ENCODE measurements at regions not wholly inside any gene's neighbourhood (a gene's known extent, or its start where the extent isn't known, plus 50 kb on each side); places are given as distances from the start of the nearest gene placed in this dataset.

- no peak for DNase-seq (ENCODE audit: low read depth)
- H3K27me3 ChIP-seq (ENCODE audit: control insufficient read depth, insufficient read depth, low read length), result no peaks in the 10 kb centered on the region
- TF ChIP-seq CTCF (IDR thresholded peaks at IDR 0.05; ENCODE audit: insufficient read depth, low read length, poor library complexity, severe bottlenecking), result no peak
- no peak overlapping the region for H3K4me3 ChIP-seq (ENCODE audit: low read depth, low read length)
- H3K36me3 ChIP-seq (ENCODE audit: control insufficient read depth, insufficient read depth, low read length), result no peaks in the 10 kb centered on the region
Observed at GRCh38 chr3:56889131-56889530, 87.4 kb upstream of the ARHGEF3 start.

GRCh38 chr3:56887402-56888025 lies 85.8 kb upstream of the ARHGEF3 start:
- Histone ChIP-seq H3K27me3 (ENCODE audit: control insufficient read depth, insufficient read depth, low read length) (no peaks in the 10 kb centered on the region), H3K4me3 (ENCODE audit: low read depth, low read length) (no peak overlapping the region), H3K36me3 (ENCODE audit: control insufficient read depth, insufficient read depth, low read length) (no peaks in the 10 kb centered on the region)
- TF ChIP-seq CTCF (IDR thresholded peaks at IDR 0.05; ENCODE audit: insufficient read depth, low read length, poor library complexity, severe bottlenecking), result no peak
- DNase-seq (ENCODE audit: low read depth), result no peak

GRCh38 chr3:56886314-56886713 lies 84.6 kb upstream of the ARHGEF3 start:
- no peaks in the 10 kb centered on the region for H3K36me3 ChIP-seq (ENCODE audit: control insufficient read depth, insufficient read depth, low read length)
- DNase-seq (ENCODE audit: low read depth), result no peak
- no peaks in the 10 kb centered on the region for H3K27me3 ChIP-seq (ENCODE audit: control insufficient read depth, insufficient read depth, low read length)
- no peak overlapping the region for H3K4me3 ChIP-seq (ENCODE audit: low read depth, low read length)
- no peak for TF ChIP-seq CTCF (IDR thresholded peaks at IDR 0.05; ENCODE audit: insufficient read depth, low read length, poor library complexity, severe bottlenecking)

- DNase-seq (ENCODE audit: low read depth), result no peak
- H3K36me3 ChIP-seq (ENCODE audit: control insufficient read depth, insufficient read depth, low read length), result no peaks in the 10 kb centered on the region
Observed at GRCh38 chr3:56885879-56886278, 84.1 kb upstream of the ARHGEF3 start.

GRCh38 chr3:56885453-56885852 lies 83.7 kb upstream of the ARHGEF3 start:
- DNase-seq (ENCODE audit: low read depth), result no peak
- TF ChIP-seq CTCF (IDR thresholded peaks at IDR 0.05; ENCODE audit: insufficient read depth, low read length, poor library complexity, severe bottlenecking), result no peak
- no peak overlapping the region for H3K4me3 ChIP-seq (ENCODE audit: low read depth, low read length)

More at GRCh38 chr3:56885879-56886278, 84.1 kb upstream of the ARHGEF3 start:
- no peak overlapping the region for H3K4me3 ChIP-seq (ENCODE audit: low read depth, low read length)
- no peak for TF ChIP-seq CTCF (IDR thresholded peaks at IDR 0.05; ENCODE audit: insufficient read depth, low read length, poor library complexity, severe bottlenecking)
- H3K27me3 ChIP-seq (ENCODE audit: control insufficient read depth, insufficient read depth, low read length), result no peaks in the 10 kb centered on the region

GRCh38 chr3:56884387-56884786 lies 82.6 kb upstream of the ARHGEF3 start:
- TF ChIP-seq CTCF (IDR thresholded peaks at IDR 0.05; ENCODE audit: insufficient read depth, low read length, poor library complexity, severe bottlenecking), result no peak
- no peak for DNase-seq (ENCODE audit: low read depth)
- no peaks in the 10 kb centered on the region for H3K27me3 ChIP-seq (ENCODE audit: control insufficient read depth, insufficient read depth, low read length)
- no peak overlapping the region for H3K4me3 ChIP-seq (ENCODE audit: low read depth, low read length)
- H3K36me3 ChIP-seq (ENCODE audit: control insufficient read depth, insufficient read depth, low read length), result no peaks in the 10 kb centered on the region

More at GRCh38 chr3:56885453-56885852, 83.7 kb upstream of the ARHGEF3 start:
- no peaks in the 10 kb centered on the region for H3K36me3 ChIP-seq (ENCODE audit: control insufficient read depth, insufficient read depth, low read length)
- H3K27me3 ChIP-seq (ENCODE audit: control insufficient read depth, insufficient read depth, low read length), result no peaks in the 10 kb centered on the region

All from kidney epithelial cell (primary cell).